ENCODE measurements at regions not wholly inside any gene's neighbourhood (a gene's known extent, or its start where the extent isn't known, plus 50 kb on each side); places are given as distances from the start of the nearest gene placed in this dataset.

GRCh38 chr11:101334581-101334980 is 205.0 kb upstream of the PGR start:
- TF ChIP-seq, protein P1, sequence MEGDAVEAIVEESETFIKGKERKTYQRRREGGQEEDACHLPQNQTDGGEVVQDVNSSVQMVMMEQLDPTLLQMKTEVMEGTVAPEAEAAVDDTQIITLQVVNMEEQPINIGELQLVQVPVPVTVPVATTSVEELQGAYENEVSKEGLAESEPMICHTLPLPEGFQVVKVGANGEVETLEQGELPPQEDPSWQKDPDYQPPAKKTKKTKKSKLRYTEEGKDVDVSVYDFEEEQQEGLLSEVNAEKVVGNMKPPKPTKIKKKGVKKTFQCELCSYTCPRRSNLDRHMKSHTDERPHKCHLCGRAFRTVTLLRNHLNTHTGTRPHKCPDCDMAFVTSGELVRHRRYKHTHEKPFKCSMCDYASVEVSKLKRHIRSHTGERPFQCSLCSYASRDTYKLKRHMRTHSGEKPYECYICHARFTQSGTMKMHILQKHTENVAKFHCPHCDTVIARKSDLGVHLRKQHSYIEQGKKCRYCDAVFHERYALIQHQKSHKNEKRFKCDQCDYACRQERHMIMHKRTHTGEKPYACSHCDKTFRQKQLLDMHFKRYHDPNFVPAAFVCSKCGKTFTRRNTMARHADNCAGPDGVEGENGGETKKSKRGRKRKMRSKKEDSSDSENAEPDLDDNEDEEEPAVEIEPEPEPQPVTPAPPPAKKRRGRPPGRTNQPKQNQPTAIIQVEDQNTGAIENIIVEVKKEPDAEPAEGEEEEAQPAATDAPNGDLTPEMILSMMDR (IDR thresholded peaks at IDR 0.05) = no peak

DNA sequence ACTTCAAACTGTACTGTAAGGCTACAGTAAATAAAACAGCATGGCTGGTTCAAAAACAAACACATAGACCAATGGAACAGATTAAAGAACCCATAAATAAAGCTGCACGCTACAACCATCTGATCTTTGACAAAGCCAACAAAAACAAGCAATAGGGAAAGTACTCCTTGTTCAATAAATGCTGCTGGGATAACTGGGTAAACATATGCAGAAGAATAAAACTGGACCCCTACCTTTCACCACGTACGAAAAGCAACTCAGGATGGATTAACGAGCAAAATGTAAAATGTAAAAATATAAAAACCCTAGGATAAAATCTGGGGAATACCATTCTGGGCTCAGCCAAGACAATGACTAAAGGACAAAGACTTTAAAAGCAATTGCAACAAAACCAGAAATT is 201.8 kb upstream of the PGR start:
- H3K4me3 ChIP-seq = no peak overlapping the region
- intact Hi-C loops (cut with DNase I) = no loop called here
- no peak for DNase-seq
- H3K9me3 ChIP-seq = no peaks in the 10 kb centered on the region
- H3K4me1 ChIP-seq = no peaks in the 10 kb centered on the region
- no peaks in the 10 kb centered on the region for H3K27me3 ChIP-seq
- TF ChIP-seq, protein P1 (IDR thresholded peaks at IDR 0.05) = no peak
- H3K27ac ChIP-seq = no peak overlapping the region
- no peaks in the 10 kb centered on the region for H3K36me3 ChIP-seq
- ATAC-seq = no peak

More at GRCh38 chr11:101334581-101334980, 205.0 kb upstream of the PGR start:
- Histone ChIP-seq H3K27ac (no peak overlapping the region), H3K27me3 (no peaks in the 10 kb centered on the region), H3K4me1 (no peaks in the 10 kb centered on the region), H3K9me3 (no peaks in the 10 kb centered on the region), H3K36me3 (no peaks in the 10 kb centered on the region), H3K4me3 (no peak overlapping the region)
- intact Hi-C loops (cut with DNase I) = no loop called here
- no peak for ATAC-seq
- DNase-seq = no peak

DNA sequence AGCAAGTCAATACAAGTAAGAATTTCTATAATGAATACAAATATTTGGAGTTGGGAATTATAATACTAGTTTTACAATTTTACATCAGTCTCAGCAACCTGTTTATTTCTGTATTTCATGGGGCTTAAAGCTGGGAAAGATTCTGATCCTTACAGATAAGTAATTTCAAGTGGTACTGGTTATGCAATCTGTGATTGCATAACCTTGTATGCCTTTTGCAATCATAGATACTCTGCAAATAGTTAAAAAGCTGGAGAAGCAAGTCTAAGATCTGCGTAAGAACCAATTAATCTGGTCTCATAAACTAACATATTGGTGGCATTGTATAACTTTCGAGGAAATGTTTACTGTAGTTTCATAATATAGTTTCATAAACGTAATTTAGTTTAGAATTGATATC is 198.3 kb upstream of the PGR start:
- H3K4me3 ChIP-seq = no peak overlapping the region
- DNase-seq (peak in 2 of 4 donors; percentile 32 to 62), ATAC-seq (peak; percentile 57)
- no peaks in the 10 kb centered on the region for H3K27me3 ChIP-seq
- H3K27ac ChIP-seq = no peak overlapping the region
- no peaks in the 10 kb centered on the region for H3K9me3 ChIP-seq
- H3K4me1 ChIP-seq = no peaks in the 10 kb centered on the region
- no peaks in the 10 kb centered on the region for H3K36me3 ChIP-seq
- intact Hi-C loops (cut with DNase I) = no loop called here
- TF ChIP-seq, protein P1 (IDR thresholded peaks at IDR 0.05) = no peak

DNA sequence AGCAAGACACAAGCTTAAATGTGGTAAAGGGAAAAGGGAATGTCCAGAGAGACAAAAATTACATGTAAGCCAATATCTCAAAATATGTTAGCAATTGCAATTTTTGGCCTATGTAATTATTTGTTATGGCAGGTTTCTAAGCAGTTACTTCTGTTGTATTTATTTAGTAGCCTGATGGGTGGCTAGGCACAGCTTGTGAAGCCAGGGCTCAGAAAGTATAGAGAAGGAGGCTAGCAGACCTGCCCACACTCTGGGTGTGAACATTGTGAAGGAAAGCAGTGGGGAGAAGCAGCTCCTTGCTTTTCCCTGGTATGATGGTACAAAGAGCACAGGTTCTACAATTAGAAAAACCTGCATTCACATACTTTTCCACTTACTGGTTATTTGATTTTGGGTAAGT is 196.5 kb upstream of the PGR start:
- ATAC-seq (no peak), DNase-seq (no peak)
- Histone ChIP-seq H3K36me3 (no peaks in the 10 kb centered on the region), H3K27me3 (no peaks in the 10 kb centered on the region), H3K4me3 (no peak overlapping the region), H3K9me3 (no peaks in the 10 kb centered on the region), H3K4me1 (no peaks in the 10 kb centered on the region), H3K27ac (no peak overlapping the region)
- TF ChIP-seq, protein P1 (IDR thresholded peaks at IDR 0.05) = no peak
- intact Hi-C loops (cut with DNase I) = no loop called here

DNA sequence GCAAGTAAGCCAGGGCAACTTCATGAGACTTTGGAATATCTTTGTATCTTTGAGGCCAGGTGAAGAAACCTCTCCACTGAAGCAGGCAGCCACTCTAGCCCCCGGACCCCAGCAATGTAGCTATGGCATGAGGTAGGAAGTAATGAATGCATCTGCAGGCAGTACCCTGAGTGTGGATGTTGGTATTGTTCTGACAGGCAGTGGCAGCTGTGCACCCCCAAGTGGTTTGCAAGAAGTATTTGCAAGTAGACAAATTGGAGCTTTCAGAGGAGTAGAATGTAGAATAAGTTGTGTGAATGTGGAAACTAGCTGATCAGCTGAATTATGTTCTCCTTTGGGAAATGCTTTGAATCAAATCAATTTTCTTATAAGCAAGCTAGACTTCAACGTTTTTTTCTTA is 194.4 kb upstream of the PGR start:
- DNase-seq (peak in 1 of 4 donors; percentile 3), ATAC-seq (no peak)
- intact Hi-C loops (cut with DNase I) = no loop called here
- TF ChIP-seq, protein P1 (IDR thresholded peaks at IDR 0.05) = no peak
- H3K36me3 ChIP-seq = no peaks in the 10 kb centered on the region
- H3K9me3 ChIP-seq = no peaks in the 10 kb centered on the region
- H3K27ac ChIP-seq = no peak overlapping the region
- no peak overlapping the region for H3K4me3 ChIP-seq
- no peaks in the 10 kb centered on the region for H3K27me3 ChIP-seq
- no peaks in the 10 kb centered on the region for H3K4me1 ChIP-seq
